Activated T-helper 2 cell treated with anti-CD3 and anti-CD28 coated beads, Interferon-gamma antibody, Interleukin-2, Interleukin-4, amounts not matched to agents 10 μg/mL and 5 μg/mL and 100 μg/mL, durations not matched to agents 14 hours and 24 hours and 36 hours (primary cell): ENCODE measurements at regions not wholly inside any gene's neighbourhood (a gene's known extent, or its start where the extent isn't known, plus 50 kb on each side); places are given as distances from the start of the nearest gene placed in this dataset.
"Not testable (repeated sequence)": the region's sequence is repeated elsewhere in the genome, so short reads cannot be mapped to it uniquely, and the experiment has no call there.

Experiments
- DNase-seq: peaks from one replicate; pipeline ENCODE4 v3.0.0; 2021; ENCODE audit warnings: low spot score
- H3K27ac Mint-ChIP-seq: one replicate; pipeline ENCODE4 v1.8.0; 2021; ENCODE audit warnings: mixed read lengths
- H3K27me3 Mint-ChIP-seq: one replicate; pipeline ENCODE4 v1.8.0; 2021; ENCODE audit warnings: low read depth, mixed read lengths
- H3K36me3 Mint-ChIP-seq: one replicate; pipeline ENCODE4 v1.8.0; 2021; ENCODE audit warnings: low read depth, mixed read lengths
- H3K4me1 Mint-ChIP-seq: one replicate; pipeline ENCODE4 v1.8.0; 2021; ENCODE audit warnings: low read depth, mixed read lengths
- H3K4me3 Mint-ChIP-seq: one replicate; pipeline ENCODE4 v1.8.0; 2021; ENCODE audit warnings: low read depth, mild to moderate bottlenecking, moderate library complexity, mixed read lengths
- H3K9me3 Mint-ChIP-seq: one replicate; pipeline ENCODE4 v1.8.0; 2021; ENCODE audit warnings: mixed read lengths
- intact Hi-C: fragments of 100-400 bp; cut with micrococcal nuclease; formaldehyde crosslinking; loops from one replicate; pipeline ENCODE4 v1.15.1; 2023

DNA sequence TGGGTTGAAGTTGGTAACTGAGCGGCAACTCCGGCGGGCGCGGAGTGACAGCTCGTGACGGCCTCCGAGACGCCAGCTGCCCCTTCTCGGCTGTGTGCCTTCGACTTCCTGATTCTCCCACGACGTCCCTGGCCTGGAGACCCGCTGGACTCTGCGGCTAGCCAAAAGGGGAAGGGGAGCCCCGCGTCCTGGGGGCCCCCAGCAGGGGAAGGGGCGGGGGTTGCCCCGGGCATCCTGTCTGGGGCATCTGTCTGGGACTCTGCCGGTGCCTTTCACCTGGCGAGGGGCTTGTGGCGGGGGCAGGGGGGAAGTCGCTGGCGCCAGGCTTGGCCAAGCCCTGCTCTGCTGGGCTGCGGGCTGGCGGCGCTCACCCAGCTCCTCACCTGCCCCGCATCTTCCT, 129.5 kb upstream of the HMX1 start:
- H3K4me3 Mint-ChIP-seq, H3K36me3 Mint-ChIP-seq, H3K27ac Mint-ChIP-seq, DNase-seq, H3K27me3 Mint-ChIP-seq, H3K4me1 Mint-ChIP-seq, H3K9me3 Mint-ChIP-seq: not testable (repeated sequence)
- intact Hi-C loops: loop anchor here (2.0 kb wide), 1 partner anchor 122 kb away; no protein-coding TSS in a partner anchor

DNA sequence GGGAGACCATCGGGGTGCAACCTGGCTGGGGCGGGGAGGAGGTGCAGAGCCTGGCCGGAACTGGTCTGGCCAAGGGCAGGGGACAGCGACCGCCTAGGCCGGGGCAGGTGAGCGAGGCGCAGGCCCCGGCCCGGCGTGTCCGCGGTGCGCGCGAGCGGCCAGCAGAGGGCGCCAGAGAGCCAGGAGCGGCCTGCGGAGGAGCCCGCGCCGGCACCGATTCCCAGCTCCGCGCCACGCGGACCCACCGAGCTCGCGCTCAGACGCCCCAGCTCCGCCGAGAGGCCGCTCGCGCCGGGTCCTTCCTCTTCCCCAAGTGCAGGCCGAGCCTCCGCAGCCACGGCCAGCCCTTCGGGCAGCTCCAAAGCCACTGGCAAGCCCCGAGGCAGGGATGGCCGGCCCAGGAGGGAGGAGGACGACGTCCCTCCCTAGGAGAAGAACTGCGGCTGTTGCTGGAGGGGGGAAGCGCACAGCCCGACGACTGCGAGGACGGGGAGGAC, 128.9 kb upstream of the HMX1 start:
- not testable (repeated sequence) for H3K4me1 Mint-ChIP-seq, H3K27ac Mint-ChIP-seq, H3K4me3 Mint-ChIP-seq, H3K9me3 Mint-ChIP-seq, H3K36me3 Mint-ChIP-seq, H3K27me3 Mint-ChIP-seq
- DNase-seq: peak; percentile 28
- intact Hi-C loops: loop anchor here (2.0 kb wide), 1 partner anchor 122 kb away; no protein-coding TSS in a partner anchor

DNA sequence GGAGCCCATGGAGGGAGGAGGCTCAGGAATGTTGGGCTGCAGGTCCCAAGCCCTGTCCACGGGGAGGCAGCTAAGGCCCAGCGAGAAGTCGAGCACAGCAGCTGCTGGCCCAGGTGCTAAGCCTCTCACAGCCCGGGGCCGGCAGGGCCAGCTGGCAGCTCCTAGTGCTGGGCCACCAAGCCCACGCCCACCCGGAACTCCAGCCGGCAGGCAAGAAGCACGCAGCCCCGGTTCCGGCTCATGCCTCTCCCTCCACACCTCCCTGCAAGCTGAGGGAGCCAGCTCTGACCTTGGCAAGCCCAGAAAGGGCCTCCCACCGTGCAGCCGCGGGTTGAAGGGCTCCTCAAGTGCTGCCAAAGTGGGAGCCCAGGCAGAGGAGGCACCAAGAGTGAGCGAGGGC, 121.3 kb upstream of the HMX1 start:
- H3K9me3 Mint-ChIP-seq, H3K36me3 Mint-ChIP-seq, intact Hi-C loops, H3K27me3 Mint-ChIP-seq, DNase-seq, H3K4me1 Mint-ChIP-seq, H3K27ac Mint-ChIP-seq, H3K4me3 Mint-ChIP-seq: not testable (repeated sequence)

DNA sequence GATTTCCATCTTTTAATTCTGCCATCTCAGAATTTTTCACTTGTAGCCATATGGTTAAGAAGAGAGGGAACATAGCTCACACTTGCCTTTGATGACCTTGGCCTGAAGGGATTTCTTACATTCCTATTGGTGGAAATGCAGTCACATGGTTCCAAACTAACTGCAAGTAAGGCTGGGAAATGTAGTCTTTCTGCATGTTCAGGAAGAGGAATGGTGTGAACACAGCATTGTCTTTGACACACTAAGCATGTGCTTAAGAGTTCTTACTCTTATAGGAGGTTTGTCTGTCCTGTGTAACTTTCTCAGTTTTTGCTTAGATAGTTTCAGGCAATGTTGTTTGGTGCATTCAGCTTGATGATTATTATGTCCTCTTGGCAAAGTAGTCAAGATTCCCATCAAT, 119.8 kb upstream of the HMX1 start:
- H3K36me3 Mint-ChIP-seq, H3K4me3 Mint-ChIP-seq, DNase-seq, intact Hi-C loops, H3K9me3 Mint-ChIP-seq, H3K27me3 Mint-ChIP-seq, H3K27ac Mint-ChIP-seq, H3K4me1 Mint-ChIP-seq: not testable (repeated sequence)

DNA sequence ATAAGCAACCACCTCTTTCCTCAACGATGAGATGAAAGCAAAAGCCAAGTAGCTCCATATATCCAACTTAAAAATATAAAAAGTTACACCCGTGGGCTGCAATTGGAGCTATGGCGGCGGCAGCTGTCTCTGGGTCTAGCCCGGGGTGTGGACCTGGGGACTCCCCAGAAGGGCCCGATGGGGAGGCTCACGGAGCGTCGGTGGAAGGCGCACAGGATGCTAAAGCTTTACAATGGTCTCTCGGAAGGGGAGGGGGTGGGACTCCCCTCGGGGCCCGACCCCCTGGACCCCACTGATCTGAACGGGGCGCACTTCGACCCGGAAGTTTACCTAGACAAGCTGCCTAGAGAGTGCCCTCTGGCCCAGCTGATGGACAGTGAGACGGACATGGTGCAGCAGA, 118.7 kb upstream of the HMX1 start:
- H3K4me1 Mint-ChIP-seq, H3K27ac Mint-ChIP-seq, H3K36me3 Mint-ChIP-seq, intact Hi-C loops, DNase-seq, H3K4me3 Mint-ChIP-seq, H3K9me3 Mint-ChIP-seq, H3K27me3 Mint-ChIP-seq: not testable (repeated sequence)

DNA sequence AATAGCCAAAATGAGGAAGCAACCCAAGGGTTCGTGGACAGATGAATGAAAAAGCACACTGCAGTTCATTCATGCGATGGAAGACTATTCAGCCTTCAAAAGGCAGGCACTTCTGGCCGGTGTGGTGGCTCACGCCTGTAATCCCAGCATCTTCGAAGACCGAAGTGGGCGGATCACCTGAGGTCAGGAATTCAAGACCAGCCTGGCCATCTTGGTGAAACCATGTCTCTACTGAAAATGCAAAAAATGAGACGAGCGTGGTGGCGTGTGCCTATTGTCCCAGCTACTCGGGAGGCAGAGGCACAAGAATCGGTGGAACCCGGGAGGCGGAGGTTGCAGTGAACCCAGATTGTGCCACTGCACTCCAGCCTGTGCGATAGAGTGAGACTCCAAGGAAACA, 114.1 kb upstream of the HMX1 start:
- H3K36me3 Mint-ChIP-seq, H3K27ac Mint-ChIP-seq, H3K9me3 Mint-ChIP-seq, DNase-seq, H3K4me3 Mint-ChIP-seq, intact Hi-C loops, H3K27me3 Mint-ChIP-seq, H3K4me1 Mint-ChIP-seq: not testable (repeated sequence)

DNA sequence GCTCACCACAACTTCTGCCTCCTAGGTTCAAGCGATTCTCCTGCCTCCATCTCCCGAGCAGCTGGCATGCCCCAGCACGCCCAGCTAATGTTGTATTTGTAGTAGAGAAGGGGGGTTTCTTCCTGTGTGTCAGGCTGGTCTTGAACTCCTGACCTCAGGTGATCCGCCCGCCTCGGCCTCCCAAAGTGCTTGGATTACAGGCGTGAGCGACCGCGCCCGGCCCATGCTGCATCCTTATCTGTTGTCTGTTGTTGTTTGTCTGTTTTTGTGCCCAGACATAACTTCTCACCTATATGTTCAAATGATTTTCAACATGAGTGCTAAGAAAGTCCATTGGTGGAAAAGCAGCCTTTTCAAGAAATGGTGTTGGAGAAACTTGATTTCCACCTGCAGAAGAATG, 113.0 kb upstream of the HMX1 start:
- H3K9me3 Mint-ChIP-seq, H3K27me3 Mint-ChIP-seq, H3K27ac Mint-ChIP-seq, H3K36me3 Mint-ChIP-seq, intact Hi-C loops, DNase-seq, H3K4me3 Mint-ChIP-seq, H3K4me1 Mint-ChIP-seq: not testable (repeated sequence)

DNA sequence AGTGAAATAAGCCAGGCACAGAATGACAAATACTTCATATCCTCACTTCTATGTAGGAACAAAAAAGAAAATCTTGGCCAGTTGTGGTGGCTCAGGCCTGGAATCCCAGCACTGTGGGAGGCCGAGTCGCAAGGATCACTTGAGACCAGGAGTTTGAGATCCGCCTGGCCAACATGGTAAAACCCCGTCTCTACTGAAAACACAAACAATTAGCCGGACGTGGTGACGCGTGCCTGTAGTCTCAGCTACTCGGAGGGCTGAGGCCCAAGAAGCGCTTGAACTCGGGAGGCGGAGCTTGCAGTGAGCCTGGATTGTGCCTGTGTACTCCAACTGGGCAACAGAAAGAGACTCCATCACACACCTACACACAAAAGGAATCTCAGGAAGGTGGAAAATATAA, 112.3 kb upstream of the HMX1 start:
- H3K4me3 Mint-ChIP-seq, DNase-seq, H3K9me3 Mint-ChIP-seq, H3K27me3 Mint-ChIP-seq, H3K27ac Mint-ChIP-seq, H3K36me3 Mint-ChIP-seq, H3K4me1 Mint-ChIP-seq, intact Hi-C loops: not testable (repeated sequence)

DNA sequence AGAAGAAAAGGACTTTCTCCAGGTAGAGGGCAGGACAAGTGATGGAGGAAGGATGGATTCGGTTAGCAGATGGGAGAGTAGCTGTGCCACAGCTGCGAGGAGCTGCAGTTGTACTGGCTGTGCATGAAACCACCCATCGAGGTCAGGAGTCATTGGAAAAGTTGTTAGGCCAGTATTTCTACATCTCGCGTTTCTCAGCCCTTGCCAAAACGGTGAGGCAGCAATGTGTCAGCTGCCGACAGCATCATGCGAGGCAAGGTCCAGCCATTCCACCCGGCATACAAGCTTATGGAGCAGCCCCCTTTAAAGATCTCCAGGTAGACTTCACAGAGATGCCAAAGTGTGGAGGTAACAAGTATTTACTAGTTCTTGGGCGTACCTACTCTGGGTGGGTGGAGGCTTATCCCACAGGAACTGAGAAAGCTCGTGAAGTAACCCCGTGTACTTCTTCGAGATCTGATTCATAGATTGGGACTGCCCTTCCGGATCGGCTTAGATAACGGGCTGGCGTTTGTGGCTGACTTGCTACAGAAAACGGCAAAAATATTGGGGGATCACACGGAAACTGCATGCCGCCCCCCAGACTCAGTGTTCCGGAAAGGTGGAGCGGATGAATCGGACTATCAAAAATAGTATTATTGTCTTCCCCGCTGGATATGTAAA, 105.0 kb upstream of the HMX1 start:
- H3K4me1 Mint-ChIP-seq, H3K36me3 Mint-ChIP-seq, intact Hi-C loops, H3K27ac Mint-ChIP-seq, H3K9me3 Mint-ChIP-seq, H3K4me3 Mint-ChIP-seq, DNase-seq, H3K27me3 Mint-ChIP-seq: not testable (repeated sequence)

DNA sequence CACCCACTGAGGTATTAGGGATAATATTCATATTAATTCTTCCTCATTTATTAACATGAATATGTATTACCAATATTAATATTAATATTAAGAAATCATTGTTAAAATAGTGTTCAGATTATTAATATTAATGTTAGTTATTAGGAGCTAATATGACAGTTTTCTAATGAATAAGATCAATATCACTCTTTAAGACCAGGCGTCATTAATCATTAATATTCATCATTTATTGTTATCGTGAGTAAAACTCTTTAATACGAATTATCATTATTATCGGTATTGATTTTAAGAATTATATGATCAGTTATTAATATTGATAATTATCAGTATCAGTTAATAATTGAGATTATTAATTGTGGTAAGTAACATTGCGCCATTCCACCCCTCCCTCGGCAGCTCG, 101.0 kb upstream of the HMX1 start:
- H3K27me3 Mint-ChIP-seq, H3K4me3 Mint-ChIP-seq, intact Hi-C loops, H3K27ac Mint-ChIP-seq, H3K4me1 Mint-ChIP-seq, DNase-seq, H3K9me3 Mint-ChIP-seq, H3K36me3 Mint-ChIP-seq: not testable (repeated sequence)

DNA sequence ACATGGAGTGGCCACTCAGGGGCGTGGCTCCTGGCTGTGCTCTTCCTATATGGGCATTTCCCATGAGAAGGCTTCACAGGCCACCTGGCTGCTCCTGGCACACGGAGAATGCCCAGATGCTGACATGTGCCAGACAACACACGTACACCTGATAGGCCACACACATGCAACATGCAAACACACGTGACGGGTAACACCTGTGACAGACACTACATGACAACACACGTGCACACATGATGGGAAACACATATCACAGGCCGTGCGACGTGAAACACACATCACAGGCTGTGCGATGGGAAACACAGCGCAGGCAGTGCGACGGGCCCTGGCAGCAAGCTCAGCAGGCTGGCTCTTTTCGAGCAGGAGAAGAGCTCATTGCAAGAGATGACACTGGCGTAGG, 94.3 kb upstream of the HMX1 start:
- H3K9me3 Mint-ChIP-seq, DNase-seq, H3K4me1 Mint-ChIP-seq, H3K27ac Mint-ChIP-seq, intact Hi-C loops, H3K4me3 Mint-ChIP-seq, H3K36me3 Mint-ChIP-seq: not testable (repeated sequence)
- H3K27me3 Mint-ChIP-seq: peaks cover 11% of the 10 kb centered on the region

DNA sequence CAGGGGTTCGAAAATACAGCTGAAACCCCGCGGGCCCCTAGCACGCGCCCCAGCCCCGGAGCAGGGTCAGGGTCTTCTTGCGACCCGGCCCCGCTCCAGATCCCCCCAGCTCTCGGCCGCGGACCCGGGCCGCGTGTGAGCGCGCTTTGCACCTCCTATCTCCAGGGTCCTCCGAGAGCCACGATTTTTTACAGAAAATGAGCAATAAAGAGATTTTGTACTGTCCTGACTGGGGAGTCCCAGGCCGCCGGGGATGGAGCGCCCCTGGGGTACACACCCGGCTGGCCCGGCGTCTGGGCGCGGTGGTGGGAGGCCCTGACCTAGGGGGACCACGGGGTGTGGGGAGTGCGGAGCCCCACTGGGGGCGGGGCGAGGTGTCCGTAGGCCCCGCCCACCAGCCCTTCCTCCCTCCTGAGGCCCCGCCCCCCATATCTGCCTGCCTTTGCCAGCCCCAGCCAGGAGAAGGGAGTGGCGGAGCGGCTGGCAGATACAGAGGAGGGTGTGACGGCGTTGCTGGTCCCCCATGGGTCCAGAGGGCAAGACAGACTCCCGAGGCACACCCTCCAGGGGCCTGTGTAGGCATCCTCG, 92.7 kb upstream of the HMX1 start:
- intact Hi-C loops, H3K36me3 Mint-ChIP-seq, H3K4me1 Mint-ChIP-seq, H3K4me3 Mint-ChIP-seq, H3K9me3 Mint-ChIP-seq, H3K27ac Mint-ChIP-seq, DNase-seq: not testable (repeated sequence)
- peaks cover 11% of the 10 kb centered on the region for H3K27me3 Mint-ChIP-seq

DNA sequence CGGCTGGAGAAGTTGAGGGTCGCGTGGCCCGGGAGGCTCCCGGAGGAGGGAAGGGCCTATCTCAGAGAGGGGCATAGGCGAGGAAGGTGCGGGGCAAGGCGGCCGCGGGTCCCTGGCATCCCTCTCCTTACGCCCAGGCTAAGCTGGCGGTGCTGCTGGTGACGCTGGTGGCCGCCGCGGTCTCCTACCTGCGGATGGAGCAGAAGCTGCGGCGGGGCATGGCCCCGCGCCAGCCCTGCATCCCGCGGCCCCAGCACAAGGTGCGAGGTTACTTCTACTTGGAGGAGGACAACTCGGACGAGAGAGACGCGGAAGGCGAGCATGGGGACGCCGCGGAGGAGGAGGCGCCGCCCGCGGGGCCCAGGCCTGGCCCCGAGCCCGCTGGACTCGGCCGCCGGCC, 91.9 kb upstream of the HMX1 start:
- H3K4me3 Mint-ChIP-seq, H3K9me3 Mint-ChIP-seq: not testable (repeated sequence)

DNA sequence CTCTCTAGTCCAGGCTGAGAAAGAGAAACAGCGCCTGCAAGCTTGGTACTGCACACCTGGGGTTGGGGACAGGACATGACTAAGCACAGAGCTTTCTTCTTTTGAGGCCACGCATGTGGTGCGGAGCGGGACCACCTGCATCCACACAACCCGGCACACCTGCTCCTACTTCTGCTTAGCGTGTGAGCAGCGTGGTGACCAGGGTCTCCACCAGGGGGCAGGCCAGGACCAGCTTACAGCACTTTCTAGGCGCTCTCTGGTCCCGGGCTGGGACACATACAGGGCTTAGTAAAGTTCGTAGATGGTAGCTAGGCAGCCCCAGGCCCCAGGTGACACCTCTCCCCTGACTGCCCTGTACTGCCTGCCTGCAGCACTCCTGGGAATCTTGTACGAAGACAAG, 89.7 kb upstream of the HMX1 start:
- H3K4me3 Mint-ChIP-seq, H3K36me3 Mint-ChIP-seq, H3K27ac Mint-ChIP-seq, intact Hi-C loops, H3K9me3 Mint-ChIP-seq, H3K4me1 Mint-ChIP-seq: not testable (repeated sequence)
- H3K27me3 Mint-ChIP-seq: peaks cover 11% of the 10 kb centered on the region
- DNase-seq: peak; percentile 21

More for the DNA sequence above, 91.9 kb upstream of the HMX1 start:
- intact Hi-C loops, H3K36me3 Mint-ChIP-seq, H3K4me1 Mint-ChIP-seq, DNase-seq, H3K27ac Mint-ChIP-seq: not testable (repeated sequence)
- peaks cover 11% of the 10 kb centered on the region for H3K27me3 Mint-ChIP-seq
